ENCODE measurements at regions not wholly inside any gene's neighbourhood (a gene's known extent, or its start where the extent isn't known, plus 50 kb on each side); places are given as distances from the start of the nearest gene placed in this dataset.

- no peak for TF ChIP-seq EP300 (IDR thresholded peaks at IDR 0.05)
- TF ChIP-seq CTCF (IDR thresholded peaks at IDR 0.05) = no peak
- no peak for TF ChIP-seq POLR2AphosphoS5 (IDR thresholded peaks at IDR 0.05)
Measured at GRCh38 chr9:7936996-7937395, 137.4 kb upstream of the DMAC1 start.
